ENCODE measurements at regions not wholly inside any gene's neighbourhood (a gene's known extent, or its start where the extent isn't known, plus 50 kb on each side); places are given as distances from the start of the nearest gene placed in this dataset.

- TF ChIP-seq, protein P1, sequence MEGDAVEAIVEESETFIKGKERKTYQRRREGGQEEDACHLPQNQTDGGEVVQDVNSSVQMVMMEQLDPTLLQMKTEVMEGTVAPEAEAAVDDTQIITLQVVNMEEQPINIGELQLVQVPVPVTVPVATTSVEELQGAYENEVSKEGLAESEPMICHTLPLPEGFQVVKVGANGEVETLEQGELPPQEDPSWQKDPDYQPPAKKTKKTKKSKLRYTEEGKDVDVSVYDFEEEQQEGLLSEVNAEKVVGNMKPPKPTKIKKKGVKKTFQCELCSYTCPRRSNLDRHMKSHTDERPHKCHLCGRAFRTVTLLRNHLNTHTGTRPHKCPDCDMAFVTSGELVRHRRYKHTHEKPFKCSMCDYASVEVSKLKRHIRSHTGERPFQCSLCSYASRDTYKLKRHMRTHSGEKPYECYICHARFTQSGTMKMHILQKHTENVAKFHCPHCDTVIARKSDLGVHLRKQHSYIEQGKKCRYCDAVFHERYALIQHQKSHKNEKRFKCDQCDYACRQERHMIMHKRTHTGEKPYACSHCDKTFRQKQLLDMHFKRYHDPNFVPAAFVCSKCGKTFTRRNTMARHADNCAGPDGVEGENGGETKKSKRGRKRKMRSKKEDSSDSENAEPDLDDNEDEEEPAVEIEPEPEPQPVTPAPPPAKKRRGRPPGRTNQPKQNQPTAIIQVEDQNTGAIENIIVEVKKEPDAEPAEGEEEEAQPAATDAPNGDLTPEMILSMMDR (conservative IDR thresholded peaks at IDR 0.05; ENCODE audit: low read length): no peak
- TF ChIP-seq EZH2phosphoT487 (IDR thresholded peaks at IDR 0.05; ENCODE audit: borderline replicate concordance, low read depth, low read length): no peak
Measured at GRCh38 chr6:14239097-14239496, 121.5 kb downstream of the CD83 start.
